Head of caudate nucleus (tissue), 42 donors: ENCODE measurements at regions not wholly inside any gene's neighbourhood (a gene's known extent, or its start where the extent isn't known, plus 50 kb on each side); places are given as distances from the start of the nearest gene placed in this dataset.
A peak's percentile ranks its signal among the peaks of the same experiment; 100 is the strongest.
"Not testable (repeated sequence)": the region's sequence is repeated elsewhere in the genome, so short reads cannot be mapped to it uniquely, and the experiment has no call there.

Experiments used
- DNase-seq, 42 donors: peaks; one replicate each; pipeline versions ENCODE4 v3.0.0 to v3.0.0-alpha.2; 2020 to 2021; ENCODE audit warnings: mixed read lengths in 7 of 42
- intact Hi-C: fragments of 100-400 bp; cut with DNase I; formaldehyde crosslinking; loops from one replicate; pipeline ENCODE4 v1.15.0; 2022

DNA sequence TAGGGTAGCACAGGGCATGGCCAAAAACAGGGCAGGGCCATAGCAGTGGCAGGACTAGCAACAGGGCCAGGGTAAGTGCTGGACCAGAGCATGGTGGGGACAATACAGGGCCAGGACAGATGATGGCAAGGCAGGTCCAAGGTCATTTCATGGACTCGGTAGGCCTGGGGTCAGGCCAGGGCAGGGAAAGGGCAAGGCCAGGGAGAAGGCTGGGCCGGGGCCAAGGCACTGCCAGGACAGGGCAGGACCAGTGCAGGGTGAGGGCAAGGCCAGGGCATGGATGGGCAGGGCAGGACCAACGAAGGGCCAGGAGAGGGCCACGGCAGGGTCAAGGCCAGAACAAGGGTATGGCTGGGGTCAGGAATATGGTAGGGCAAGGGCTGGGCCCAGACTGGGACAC, 407.6 kb downstream of the ZNF33B start:
- DNase-seq, intact Hi-C loops: not testable (repeated sequence)

- intact Hi-C loops, DNase-seq: not testable (repeated sequence)
Measured at GRCh38 chr10:42230115-42230514, 408.3 kb downstream of the ZNF33B start.

GRCh38 chr10:42227859-42228258, 410.5 kb downstream of the ZNF33B start:
- DNase-seq, intact Hi-C loops: not testable (repeated sequence)

- not testable (repeated sequence) for DNase-seq
Measured at GRCh38 chr10:42193588-42193987, 444.8 kb downstream of the ZNF33B start.

GRCh38 chr10:42192450-42192849, 445.9 kb downstream of the ZNF33B start:
- intact Hi-C loops, result not testable (repeated sequence)
- peak in 29 of 42 donors; percentile 4 to 79 (median 31) for DNase-seq

More at GRCh38 chr10:42193588-42193987, 444.8 kb downstream of the ZNF33B start:
- intact Hi-C loops, result not testable (repeated sequence)

- intact Hi-C loops, DNase-seq: not testable (repeated sequence)
Measured at GRCh38 chr10:42187501-42188195, 450.7 kb downstream of the ZNF33B start.

DNA sequence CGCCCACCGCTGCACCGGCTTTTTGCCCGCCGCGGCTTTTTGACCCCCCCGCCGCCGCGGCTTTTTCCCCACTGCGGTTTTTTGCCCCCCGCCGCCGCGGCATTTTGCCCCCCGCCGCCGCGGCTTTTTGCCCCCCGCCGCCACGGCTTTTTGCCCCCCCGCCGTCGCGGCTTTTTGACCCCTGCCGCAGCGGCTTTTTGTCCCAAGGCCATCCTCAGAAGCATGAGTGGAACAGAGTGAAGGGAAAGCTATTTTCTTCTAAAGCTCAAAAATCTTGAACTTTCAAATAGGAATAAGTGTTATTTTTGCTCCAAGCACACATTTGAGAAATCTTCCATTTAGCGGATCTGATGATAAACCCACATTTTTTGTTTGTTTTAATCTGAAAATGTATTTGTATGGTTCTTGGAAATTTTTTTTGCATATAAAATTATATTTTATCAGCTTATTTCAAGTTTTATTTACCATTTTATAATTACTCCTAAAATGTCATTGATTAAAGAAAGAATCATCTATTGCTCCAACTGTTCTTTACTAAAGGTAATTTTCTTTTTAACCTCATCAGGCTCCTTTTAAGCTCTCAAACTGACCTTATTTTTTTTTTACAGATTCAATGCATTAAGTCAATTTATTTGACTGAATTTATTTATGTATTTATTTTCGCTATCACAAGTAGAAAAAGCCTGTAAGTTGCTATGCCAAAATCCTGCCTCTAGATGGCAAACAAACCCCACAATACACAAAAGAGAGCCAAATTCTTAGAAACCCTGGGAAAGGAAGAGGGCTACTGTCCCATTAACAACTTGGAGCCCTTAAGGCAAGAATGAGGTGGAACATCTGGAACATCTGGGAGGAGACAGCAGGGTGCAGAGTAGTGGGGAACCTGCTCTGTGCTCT, 460.3 kb downstream of the ZNF33B start:
- intact Hi-C loops, result not testable (repeated sequence)
- peak in 4 of 42 donors; percentile 2 to 43 (median 12) for DNase-seq

DNA sequence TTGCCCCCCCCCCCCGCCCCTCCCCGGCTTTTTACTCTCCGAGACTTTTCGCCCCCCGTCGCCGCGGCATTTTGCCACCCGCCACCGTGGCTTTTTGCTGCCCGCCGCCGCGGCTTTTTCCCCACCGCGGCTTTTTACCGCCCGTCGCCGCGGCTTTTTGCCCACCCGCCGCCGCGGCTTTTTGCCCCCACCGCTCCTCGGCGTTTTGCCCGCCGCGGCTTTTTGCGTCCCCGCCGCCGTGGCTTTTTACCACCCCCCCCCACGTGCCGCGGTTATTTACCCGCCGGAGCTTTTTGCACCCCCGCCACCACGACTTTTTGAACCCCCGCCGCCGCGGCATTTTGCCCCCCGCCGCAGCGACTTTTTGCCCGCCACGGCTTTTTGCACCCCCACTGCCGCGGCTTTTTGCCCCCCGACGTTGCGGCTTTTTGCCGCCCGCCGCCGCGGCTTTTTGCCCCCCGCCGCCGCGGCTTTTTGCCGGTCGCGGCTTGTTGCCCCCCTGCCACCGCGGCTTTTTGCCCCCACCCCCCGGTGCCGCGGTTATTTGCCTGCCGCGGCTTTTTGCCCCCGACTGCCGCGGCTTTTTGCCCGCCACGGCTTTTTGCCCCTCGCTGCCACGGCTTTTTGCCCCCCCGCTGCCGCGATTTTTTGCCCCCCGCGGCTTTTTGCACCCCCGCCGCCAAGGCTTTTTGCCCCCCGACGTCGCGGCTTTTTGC, 461.1 kb downstream of the ZNF33B start:
- intact Hi-C loops, result no loop called here
- no peak for DNase-seq

DNA sequence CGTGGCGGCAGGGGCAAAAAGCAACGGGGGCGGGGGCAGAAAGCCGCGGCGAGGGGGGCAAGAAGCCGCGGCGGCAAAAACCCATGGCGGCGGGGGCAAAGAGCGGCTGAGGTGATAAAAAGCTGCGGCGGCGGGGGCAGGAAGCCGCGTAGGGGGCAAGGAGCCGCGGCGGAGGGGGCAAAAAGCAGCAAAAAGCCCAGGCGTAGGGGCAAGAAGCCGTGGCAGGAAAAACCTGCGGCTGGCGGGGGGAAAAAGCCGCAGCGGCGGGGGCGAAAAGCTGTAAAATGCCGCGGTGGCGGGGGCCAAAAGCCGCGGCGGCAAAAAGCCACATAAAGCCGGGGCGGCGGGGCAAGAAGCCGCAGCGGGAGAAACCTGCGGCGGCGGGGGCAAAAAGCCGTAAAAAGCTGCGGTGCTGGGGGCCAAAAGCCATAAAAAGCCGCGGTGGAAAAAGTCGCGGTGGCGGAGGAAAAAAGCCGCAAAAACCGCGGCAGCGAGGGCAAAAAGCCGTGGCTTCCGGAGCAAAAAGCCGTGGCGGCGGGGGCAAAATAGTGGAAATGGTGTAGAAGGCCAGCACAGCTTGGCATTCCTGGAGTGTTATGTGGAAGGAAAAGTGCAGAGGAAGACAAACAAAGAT, 487.8 kb downstream of the ZNF33B start:
- intact Hi-C loops, result no loop called here
- peak in 1 of 42 donors; percentile 3 for DNase-seq

GRCh38 chr10:42149722-42150427, 488.5 kb downstream of the ZNF33B start:
- DNase-seq, result no peak
- intact Hi-C loops, result no loop called here

- peak in 4 of 42 donors; percentile 13 to 41 (median 30) for DNase-seq
- intact Hi-C loops, result no loop called here
Measured at GRCh38 chr10:42149027-42149700, 489.2 kb downstream of the ZNF33B start.

GRCh38 chr10:42146165-42146564, 492.2 kb downstream of the ZNF33B start:
- intact Hi-C loops, DNase-seq: not testable (repeated sequence)

- intact Hi-C loops, DNase-seq: not testable (repeated sequence)
Measured at GRCh38 chr10:42138023-42138422, 500.3 kb downstream of the ZNF33B start.

- no peak for DNase-seq
- intact Hi-C loops, result no loop called here
Measured at GRCh38 chr10:42113158-42113450, 525.3 kb downstream of the ZNF33B start.

DNA sequence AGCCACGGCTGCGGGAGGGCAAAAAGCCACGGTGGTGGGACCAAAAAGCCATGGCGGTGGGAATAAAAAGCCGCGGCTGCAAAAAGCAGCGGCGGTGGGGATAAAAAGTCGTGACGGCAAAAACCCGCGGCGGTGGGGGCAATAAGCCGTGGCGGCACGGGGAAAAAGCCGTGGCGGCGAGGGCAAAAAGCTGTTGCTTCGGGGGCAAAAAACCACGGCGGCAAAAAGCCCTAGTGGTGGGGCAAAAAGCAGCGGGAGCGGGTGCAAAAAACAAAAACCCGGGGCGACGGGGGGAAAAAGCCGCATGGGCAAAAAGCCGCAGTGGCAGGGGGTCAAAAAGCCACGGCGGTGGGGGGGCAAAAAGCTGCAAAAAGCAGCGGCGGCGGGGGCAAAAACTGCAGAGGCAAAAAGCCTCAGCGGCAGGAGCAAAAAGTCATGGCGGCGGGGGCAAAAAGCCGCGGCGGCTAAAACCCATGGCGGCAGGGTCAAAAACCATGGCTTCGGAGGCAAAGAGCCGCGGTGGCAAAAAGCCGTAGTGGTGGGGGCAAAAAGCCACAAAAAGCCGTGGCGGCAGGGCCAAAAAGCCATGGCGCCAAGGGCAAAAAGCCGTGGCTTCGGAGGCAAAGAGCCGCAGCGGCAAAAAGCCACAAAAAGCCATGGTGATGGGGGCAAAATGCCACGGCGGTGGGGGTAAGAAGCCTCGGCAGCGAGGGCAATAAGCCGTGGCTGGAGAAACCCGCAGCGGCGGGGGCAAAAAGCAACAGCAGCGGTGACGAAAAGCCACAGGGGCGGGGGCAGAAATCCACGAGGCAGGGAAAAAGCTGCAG, 525.8 kb downstream of the ZNF33B start:
- intact Hi-C loops, result no loop called here
- no peak for DNase-seq

GRCh38 chr10:42111661-42112330, 526.6 kb downstream of the ZNF33B start:
- peak in 1 of 42 donors; percentile 14 for DNase-seq
- intact Hi-C loops, result no loop called here

DNA sequence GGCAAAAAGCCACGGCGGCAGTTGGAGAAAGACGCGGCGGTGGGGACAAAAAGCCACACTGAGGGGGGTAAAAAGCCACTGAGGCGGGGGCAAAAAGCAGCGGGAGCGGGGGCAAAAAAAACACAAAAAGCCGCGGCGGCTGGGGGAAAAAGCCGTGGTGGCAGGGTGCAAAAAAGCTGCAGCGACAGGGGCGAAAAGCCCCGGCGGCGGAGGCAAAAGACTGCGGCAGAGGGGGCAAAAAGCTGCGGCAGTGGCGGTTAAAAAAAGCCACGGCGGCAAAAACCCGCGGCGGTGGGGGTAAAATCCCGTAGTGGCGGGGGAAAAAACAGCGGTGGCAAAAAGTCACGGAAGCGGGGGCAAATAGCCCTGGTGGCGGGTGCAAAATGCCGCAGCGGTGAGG, 527.3 kb downstream of the ZNF33B start:
- DNase-seq, result no peak
- intact Hi-C loops, result no loop called here
